Ishikawa (cell line): ENCODE measurements at regions not wholly inside any gene's neighbourhood (a gene's known extent, or its start where the extent isn't known, plus 50 kb on each side); places are given as distances from the start of the nearest gene placed in this dataset.

Experiments
- EP300 ChIP-seq: IDR thresholded peaks from 2 replicates; pipeline ENCODE4 v1.6.1; 2012; ENCODE audit warnings: borderline replicate concordance
- TAF1 ChIP-seq: IDR thresholded peaks from 2 replicates; pipeline ENCODE4 v1.6.1; 2012; ENCODE audit warnings: low read depth, mild to moderate bottlenecking
- TF ChIP-seq, protein P1 (sequence below): IDR thresholded peaks from 2 replicates; pipeline ENCODE4 v1.6.1; 2012; ENCODE audit warnings: low read depth, mild to moderate bottlenecking
- TF ChIP-seq, protein P2 (sequence below): IDR thresholded peaks from 2 replicates; pipeline ENCODE4 v1.6.1; 2012
- TF ChIP-seq, protein P3 (sequence below): IDR thresholded peaks from 2 replicates; pipeline ENCODE4 v1.6.1; 2012

DNA sequence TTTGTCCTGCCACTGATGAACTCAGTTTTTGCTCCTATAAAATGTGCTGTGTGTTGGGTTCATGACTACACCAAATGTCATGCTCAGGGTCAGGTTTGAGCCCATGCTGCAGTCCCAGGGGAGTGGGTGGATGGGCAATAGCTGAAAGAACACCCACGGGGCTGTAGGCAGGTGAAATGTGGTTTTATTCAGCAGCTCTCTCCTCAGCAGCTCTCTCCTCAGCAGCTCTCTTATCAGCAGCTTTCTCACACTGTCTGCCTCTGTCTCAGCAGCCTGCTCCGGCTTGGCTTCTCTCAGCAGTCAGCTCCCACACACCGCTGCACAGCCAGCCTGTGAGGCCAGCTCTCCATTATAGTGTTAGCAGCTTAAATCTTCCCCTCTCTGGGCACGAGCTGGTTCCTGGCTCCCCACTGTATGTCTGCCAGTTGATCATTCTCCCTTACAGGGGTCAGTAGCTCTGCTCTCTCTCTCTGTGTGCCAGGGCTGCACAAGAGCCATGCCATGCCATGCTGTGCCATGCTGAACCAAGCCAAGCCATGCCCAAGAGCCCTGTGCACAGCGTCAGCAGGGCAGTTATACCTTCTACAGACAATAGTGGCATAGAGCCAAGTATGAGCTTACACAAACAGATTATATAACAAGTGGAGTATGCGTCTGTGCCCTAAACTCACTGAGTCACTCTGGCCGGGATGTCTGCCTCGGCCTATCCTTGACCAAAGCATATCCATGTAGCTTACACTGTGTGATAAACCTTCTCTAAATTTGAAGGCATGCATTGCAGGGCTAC, 303.3 kb upstream of the TMPO start:
- TF ChIP-seq, protein P1, sequence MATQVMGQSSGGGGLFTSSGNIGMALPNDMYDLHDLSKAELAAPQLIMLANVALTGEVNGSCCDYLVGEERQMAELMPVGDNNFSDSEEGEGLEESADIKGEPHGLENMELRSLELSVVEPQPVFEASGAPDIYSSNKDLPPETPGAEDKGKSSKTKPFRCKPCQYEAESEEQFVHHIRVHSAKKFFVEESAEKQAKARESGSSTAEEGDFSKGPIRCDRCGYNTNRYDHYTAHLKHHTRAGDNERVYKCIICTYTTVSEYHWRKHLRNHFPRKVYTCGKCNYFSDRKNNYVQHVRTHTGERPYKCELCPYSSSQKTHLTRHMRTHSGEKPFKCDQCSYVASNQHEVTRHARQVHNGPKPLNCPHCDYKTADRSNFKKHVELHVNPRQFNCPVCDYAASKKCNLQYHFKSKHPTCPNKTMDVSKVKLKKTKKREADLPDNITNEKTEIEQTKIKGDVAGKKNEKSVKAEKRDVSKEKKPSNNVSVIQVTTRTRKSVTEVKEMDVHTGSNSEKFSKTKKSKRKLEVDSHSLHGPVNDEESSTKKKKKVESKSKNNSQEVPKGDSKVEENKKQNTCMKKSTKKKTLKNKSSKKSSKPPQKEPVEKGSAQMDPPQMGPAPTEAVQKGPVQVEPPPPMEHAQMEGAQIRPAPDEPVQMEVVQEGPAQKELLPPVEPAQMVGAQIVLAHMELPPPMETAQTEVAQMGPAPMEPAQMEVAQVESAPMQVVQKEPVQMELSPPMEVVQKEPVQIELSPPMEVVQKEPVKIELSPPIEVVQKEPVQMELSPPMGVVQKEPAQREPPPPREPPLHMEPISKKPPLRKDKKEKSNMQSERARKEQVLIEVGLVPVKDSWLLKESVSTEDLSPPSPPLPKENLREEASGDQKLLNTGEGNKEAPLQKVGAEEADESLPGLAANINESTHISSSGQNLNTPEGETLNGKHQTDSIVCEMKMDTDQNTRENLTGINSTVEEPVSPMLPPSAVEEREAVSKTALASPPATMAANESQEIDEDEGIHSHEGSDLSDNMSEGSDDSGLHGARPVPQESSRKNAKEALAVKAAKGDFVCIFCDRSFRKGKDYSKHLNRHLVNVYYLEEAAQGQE: no peak
- TF ChIP-seq TAF1 (no peak), EP300 (peak; percentile 64; the same call in 1 of the 2 replicates)
- TF ChIP-seq, protein P2, sequence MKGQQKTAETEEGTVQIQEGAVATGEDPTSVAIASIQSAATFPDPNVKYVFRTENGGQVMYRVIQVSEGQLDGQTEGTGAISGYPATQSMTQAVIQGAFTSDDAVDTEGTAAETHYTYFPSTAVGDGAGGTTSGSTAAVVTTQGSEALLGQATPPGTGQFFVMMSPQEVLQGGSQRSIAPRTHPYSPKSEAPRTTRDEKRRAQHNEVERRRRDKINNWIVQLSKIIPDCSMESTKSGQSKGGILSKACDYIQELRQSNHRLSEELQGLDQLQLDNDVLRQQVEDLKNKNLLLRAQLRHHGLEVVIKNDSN: no peak
- TF ChIP-seq, protein P3, sequence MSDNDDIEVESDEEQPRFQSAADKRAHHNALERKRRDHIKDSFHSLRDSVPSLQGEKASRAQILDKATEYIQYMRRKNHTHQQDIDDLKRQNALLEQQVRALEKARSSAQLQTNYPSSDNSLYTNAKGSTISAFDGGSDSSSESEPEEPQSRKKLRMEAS: peak; percentile 32; the same call in 1 of the 2 replicates
